Colonic mucosa (tissue), 4 donors: ENCODE measurements at regions not wholly inside any gene's neighbourhood (a gene's known extent, or its start where the extent isn't known, plus 50 kb on each side); places are given as distances from the start of the nearest gene placed in this dataset.
"Not testable (repeated sequence)": the region's sequence is repeated elsewhere in the genome, so short reads cannot be mapped to it uniquely, and the experiment has no call there.

Experiments
- DNase-seq: peaks from one replicate; pipeline ENCODE4 v3.0.0-alpha.2; 2020
- H3K27ac ChIP-seq: fragments of 200-600 bp; one replicate; pipeline ENCODE4 v1.8.0; 2021
- H3K27me3 ChIP-seq: fragments of 200-600 bp; one replicate; pipeline ENCODE4 v1.8.0; 2021
- H3K36me3 ChIP-seq: fragments of 200-600 bp; one replicate; pipeline ENCODE4 v1.8.0; 2021
- H3K4me1 ChIP-seq: fragments of 200-600 bp; one replicate; pipeline ENCODE4 v1.8.0; 2021; ENCODE audit warnings: mild to moderate bottlenecking
- H3K4me3 ChIP-seq: fragments of 200-600 bp; one replicate; pipeline ENCODE4 v1.8.0; 2021
- H3K9ac ChIP-seq, 2 donors: one replicate each; pipeline ENCODE4 v1.7.0; 2013; ENCODE audit warnings: control low read depth in 2 of 2, low read depth in 2 of 2, low read length in 2 of 2
- H3K9me3 ChIP-seq: fragments of 200-600 bp; one replicate; pipeline ENCODE4 v1.8.0; 2021
- CTCF ChIP-seq: fragments of 200-600 bp; IDR thresholded peaks from one replicate; pipeline ENCODE4 v1.8.0; 2022; ENCODE audit warnings: antibody characterized with exemption, mild to moderate bottlenecking
- intact Hi-C: fragments of 100-400 bp; cut with DNase I; formaldehyde crosslinking; loops from one replicate; pipeline ENCODE4 v1.14.1; 2022
- donor health status: healthy.
- donor health status: DM: no; HTN: no; CAD: no.
- donor health status: DM: no; HTN: no; CAD: no.

GRCh38 chr5:164306662-164307061, 801.2 kb downstream of the MAT2B start:
- H3K4me1 ChIP-seq, result no peaks in the 10 kb centered on the region
- intact Hi-C loops, result no loop called here
- H3K27ac ChIP-seq, result no peak overlapping the region
- H3K9ac ChIP-seq, result no peak overlapping the region
- DNase-seq, result no peak
- H3K9me3 ChIP-seq, result no peaks in the 10 kb centered on the region
- no peak overlapping the region for H3K4me3 ChIP-seq
- H3K27me3 ChIP-seq, result no peaks in the 10 kb centered on the region
- no peaks in the 10 kb centered on the region for H3K36me3 ChIP-seq
- TF ChIP-seq CTCF, result no peak

GRCh38 chr5:164312801-164313200, 807.4 kb downstream of the MAT2B start:
- H3K9me3 ChIP-seq, result no peaks in the 10 kb centered on the region
- H3K9ac ChIP-seq, result no peak overlapping the region
- H3K27me3 ChIP-seq, result no peaks in the 10 kb centered on the region
- H3K4me1 ChIP-seq, result no peaks in the 10 kb centered on the region
- H3K4me3 ChIP-seq, result no peak overlapping the region
- intact Hi-C loops, result no loop called here
- no peak for DNase-seq
- H3K27ac ChIP-seq, result no peak overlapping the region
- H3K36me3 ChIP-seq, result no peaks in the 10 kb centered on the region
- no peak for TF ChIP-seq CTCF

GRCh38 chr5:164317676-164318075, 812.3 kb downstream of the MAT2B start:
- no peaks in the 10 kb centered on the region for H3K27me3 ChIP-seq
- TF ChIP-seq CTCF, result no peak
- H3K4me1 ChIP-seq, result no peaks in the 10 kb centered on the region
- H3K9me3 ChIP-seq, result no peaks in the 10 kb centered on the region
- no peaks in the 10 kb centered on the region for H3K36me3 ChIP-seq
- no peak overlapping the region for H3K27ac ChIP-seq
- H3K4me3 ChIP-seq, result no peak overlapping the region
- intact Hi-C loops, result no loop called here
- DNase-seq, result no peak
- no peak overlapping the region for H3K9ac ChIP-seq

GRCh38 chr5:164319161-164319560, 813.7 kb downstream of the MAT2B start:
- TF ChIP-seq CTCF, result no peak
- no peaks in the 10 kb centered on the region for H3K27me3 ChIP-seq
- H3K36me3 ChIP-seq, result no peaks in the 10 kb centered on the region
- no peaks in the 10 kb centered on the region for H3K9me3 ChIP-seq
- no peaks in the 10 kb centered on the region for H3K4me1 ChIP-seq
- no peak overlapping the region for H3K27ac ChIP-seq
- H3K4me3 ChIP-seq, result no peak overlapping the region
- no peak overlapping the region for H3K9ac ChIP-seq
- no peak for DNase-seq
- intact Hi-C loops, result no loop called here

DNA sequence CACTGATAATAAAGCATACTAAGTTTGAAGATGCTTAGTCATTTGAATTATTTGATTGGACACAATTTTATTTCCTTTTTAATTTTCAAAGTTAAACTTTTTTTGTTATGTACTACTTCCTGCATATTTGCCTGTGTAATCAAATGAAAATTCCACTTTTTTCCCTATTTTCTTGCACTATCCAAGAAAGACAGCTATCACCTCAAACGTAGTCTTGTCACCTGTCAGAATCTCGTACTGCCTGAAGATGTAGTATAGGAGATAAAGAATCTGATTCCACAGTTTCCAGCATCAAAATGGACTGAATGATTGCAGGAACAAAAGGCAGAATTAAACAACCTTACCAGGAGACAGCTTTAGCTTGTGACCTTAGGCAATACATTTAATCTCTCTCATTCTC, 818.8 kb downstream of the MAT2B start:
- Histone ChIP-seq H3K4me1 (no peaks in the 10 kb centered on the region), H3K27ac (no peak overlapping the region), H3K9me3 (no peaks in the 10 kb centered on the region), H3K9ac (no peak overlapping the region), H3K27me3 (no peaks in the 10 kb centered on the region), H3K4me3 (no peak overlapping the region), H3K36me3 (no peaks in the 10 kb centered on the region)
- DNase-seq, result no peak
- intact Hi-C loops, result no loop called here
- no peak for TF ChIP-seq CTCF

- no peak overlapping the region for H3K27ac ChIP-seq
Measured at GRCh38 chr5:164326219-164326618, 820.8 kb downstream of the MAT2B start.

DNA sequence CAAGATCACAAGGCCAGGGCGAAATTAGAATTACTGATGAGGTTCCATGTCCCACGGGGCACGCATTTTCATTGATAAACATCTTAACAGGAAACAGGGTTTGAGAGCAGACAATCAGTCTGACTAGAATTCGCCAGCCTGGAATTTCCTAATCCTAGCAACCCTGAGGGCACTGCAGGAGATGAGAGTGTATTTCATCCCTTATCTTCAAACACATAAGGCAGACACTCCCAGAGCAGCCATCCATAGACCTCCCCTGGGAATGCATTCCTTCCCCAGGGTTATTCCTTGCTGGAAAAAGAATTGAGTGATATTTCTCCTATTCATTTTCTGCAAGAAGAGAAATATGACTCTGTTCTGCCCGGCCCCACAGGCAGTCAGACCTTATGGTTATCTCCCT, 821.7 kb downstream of the MAT2B start:
- H3K4me3 ChIP-seq, H3K9ac ChIP-seq, H3K27me3 ChIP-seq, H3K27ac ChIP-seq, intact Hi-C loops, H3K36me3 ChIP-seq, H3K9me3 ChIP-seq, H3K4me1 ChIP-seq, DNase-seq: not testable (repeated sequence)

More at GRCh38 chr5:164326219-164326618, 820.8 kb downstream of the MAT2B start:
- Histone ChIP-seq H3K4me1 (no peaks in the 10 kb centered on the region), H3K36me3 (no peaks in the 10 kb centered on the region), H3K9me3 (no peaks in the 10 kb centered on the region), H3K4me3 (no peak overlapping the region), H3K9ac (no peak overlapping the region), H3K27me3 (no peaks in the 10 kb centered on the region)
- intact Hi-C loops, result no loop called here
- no peak for TF ChIP-seq CTCF
- DNase-seq, result no peak
